HG02610 (cell line): ENCODE measurements at regions not wholly inside any gene's neighbourhood (a gene's known extent, or its start where the extent isn't known, plus 50 kb on each side); places are given as distances from the start of the nearest gene placed in this dataset.
A peak's percentile ranks its signal among the peaks of the same experiment; 100 is the strongest.
"Not testable (repeated sequence)": the region's sequence is repeated elsewhere in the genome, so short reads cannot be mapped to it uniquely, and the experiment has no call there.

ENCODE experiments used
- ATAC-seq: cut with Tn5 transposase; IDR thresholded peaks from one replicate; pipeline ENCODE4 v1.9.1; 2021; ENCODE audit warnings: mild to moderate bottlenecking, moderate library complexity; ENCODE audit not compliant: unreplicated experiment

DNA sequence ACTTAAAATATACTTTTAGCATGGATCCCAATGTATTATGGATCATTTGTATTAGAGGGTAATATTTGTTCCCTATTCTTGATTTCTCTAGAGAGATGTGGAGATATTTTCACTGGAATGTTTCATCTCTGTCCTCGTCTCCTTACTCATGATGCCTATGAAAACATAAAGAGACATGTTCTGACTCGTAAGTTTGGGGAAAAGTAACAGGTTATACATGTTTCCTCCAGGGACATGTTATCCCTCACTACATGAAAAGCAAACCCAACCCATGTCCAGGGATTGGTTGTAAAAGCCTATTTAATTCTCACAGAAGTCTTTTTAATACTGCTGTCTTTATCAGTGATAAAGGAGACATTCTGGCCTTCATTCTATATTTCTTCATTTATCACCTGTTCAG is 621.4 kb downstream of the GABRG1 start:
- no peak for ATAC-seq

DNA sequence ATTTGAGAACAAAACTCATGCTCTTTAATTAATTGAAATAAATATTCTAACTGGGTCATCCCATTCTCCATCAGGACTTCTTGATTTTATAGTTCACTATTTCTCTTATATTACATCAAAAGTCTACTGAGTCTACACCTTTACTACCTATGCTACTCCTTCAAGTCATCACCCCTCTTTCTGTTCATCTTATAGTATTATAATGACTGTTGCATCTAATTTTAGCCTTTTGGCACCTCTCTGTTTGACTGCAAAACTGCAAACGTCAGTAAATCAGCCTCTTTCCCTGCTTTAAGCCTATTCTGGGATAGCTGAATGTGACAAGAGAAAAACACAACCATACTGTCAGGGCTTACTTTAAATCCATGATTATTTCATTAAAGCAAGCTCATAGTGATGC is 639.1 kb downstream of the GABRG1 start:
- peak; percentile 68 for ATAC-seq

DNA sequence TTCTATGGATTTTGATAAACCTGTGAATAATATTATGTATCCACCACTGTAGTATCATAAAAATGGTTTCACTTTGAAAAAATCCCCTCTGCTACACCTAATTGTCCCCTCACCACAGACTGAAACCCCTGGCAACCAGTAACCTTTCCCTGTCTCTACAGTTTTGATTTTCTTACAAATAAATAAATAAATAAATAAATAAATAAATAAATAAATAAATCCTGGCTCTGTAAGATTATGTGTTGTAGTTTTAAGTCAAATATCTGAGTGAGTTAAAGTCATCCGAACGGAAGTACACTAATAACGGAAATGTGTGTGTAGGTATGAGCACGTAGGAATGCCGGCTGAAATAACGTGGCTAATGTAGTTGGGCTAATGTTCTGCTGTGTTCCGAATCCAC is 641.5 kb downstream of the GABRG1 start:
- ATAC-seq: no peak

DNA sequence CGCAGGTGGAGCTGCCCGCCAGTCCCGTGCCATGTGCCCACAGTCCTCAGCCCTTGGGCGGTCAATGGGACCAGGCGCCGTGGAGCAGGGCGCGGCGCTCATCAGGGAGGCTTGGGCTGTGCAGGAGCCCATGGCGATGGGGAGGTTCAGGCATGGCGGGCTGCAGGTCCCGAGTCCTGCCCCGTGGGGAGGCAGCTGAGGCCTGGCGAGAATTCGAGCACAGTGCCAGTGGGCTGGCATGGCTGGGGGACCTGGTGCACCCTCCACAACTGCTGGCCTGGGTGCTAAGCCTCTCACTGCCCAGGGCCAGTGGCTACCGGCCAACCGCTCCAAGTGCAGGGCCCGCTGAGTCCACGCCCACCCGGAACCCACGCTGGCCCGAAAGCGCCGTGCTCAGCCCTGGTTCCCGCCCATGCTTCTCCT is 646.5 kb downstream of the GABRG1 start:
- ATAC-seq: no peak

DNA sequence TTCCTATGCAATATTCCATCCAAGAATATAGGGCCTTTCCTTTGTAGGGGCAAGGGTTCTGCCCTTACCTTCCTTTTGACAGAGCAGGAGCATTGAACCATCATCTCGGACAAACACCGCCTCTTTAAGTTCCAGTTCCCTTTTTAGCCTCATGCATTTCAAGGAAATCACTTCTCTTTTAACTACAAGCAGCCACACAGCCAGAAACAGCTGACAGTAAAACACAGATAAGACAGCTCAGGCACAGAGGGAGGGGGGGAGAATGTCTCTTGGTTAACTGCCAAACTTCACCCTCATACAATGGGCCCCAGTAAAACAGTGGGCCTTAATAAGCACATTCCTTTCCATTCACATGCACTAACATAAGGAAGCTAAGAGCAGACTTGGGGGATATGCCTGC is 648.3 kb downstream of the GABRG1 start:
- peak; percentile 60 for ATAC-seq

DNA sequence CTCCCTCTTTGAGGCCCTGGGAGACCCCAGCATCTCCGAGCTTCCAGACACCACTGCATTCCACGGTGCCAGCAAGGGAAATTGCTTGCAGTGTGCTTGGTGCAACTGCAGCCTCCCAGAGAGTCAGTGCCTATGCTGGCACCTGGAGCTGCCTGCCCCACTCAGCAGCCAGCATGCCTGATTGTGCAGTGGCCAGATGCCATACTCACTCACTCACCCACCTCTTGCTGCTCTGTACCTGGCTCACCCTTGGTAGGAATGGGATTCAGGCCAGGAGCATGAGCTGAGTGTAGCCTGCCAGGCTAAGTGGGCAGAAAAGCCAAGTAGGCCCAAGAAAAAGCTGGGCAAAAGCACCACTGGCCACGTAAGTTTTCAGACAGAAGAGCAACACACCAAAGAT is 651.4 kb downstream of the GABRG1 start:
- ATAC-seq: no peak

DNA sequence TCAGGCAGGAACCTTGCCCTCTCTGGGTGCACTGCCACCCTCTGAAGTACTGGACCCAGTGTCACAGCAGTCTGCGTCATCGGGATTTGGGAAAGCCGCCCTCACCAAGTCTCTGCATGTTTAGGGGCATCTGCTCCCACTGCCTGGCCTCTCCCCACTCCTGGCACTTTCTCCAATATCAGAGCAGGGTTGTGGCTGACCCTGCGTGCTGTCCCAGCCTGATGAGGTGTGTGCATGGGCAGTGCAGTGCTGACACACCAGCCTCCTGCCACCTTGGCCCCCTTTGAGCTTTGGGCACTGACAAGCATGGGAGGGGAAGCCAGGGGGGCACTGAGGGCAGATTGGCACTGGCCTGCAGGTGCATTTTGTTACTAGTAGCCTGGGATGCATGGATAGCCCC is 652.5 kb downstream of the GABRG1 start:
- ATAC-seq: no peak

DNA sequence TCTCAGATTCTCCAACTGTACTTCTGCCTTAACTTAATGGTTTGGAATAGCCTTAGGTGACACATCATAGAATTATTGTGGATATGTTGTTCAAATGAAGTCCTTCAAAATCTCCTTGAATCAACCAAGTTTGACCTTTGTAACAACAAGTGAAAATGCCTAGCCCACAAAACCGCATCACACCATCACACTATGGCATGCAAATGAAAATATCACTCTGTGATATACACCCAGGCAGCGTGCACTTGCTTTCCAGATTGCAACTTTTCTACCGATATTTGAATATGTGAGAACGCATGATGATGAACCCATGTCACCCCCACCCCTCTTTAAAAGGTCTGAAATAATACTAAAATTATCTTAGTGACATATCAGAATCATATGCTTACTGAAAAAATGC is 656.7 kb downstream of the GABRG1 start:
- no peak for ATAC-seq

DNA sequence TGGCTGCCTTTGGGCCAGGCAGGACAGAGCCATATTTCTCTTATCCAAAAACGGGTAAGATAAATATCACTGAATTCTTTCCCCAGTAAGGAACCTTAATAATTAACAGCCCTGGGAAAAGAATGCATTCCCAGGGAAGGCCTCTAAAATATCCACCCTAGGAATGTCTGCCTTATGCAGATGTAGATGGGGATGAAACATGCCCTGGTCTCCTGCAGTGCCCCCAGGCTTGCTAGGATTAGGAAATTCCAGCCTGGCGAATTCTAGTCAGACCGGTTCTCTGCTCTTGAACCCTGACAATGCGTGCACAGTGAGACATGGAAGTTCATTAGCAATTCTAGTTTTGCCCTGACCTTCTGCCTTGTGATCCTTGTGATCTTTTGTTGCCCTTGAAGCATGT is 663.7 kb downstream of the GABRG1 start:
- ATAC-seq: not testable (repeated sequence)

DNA sequence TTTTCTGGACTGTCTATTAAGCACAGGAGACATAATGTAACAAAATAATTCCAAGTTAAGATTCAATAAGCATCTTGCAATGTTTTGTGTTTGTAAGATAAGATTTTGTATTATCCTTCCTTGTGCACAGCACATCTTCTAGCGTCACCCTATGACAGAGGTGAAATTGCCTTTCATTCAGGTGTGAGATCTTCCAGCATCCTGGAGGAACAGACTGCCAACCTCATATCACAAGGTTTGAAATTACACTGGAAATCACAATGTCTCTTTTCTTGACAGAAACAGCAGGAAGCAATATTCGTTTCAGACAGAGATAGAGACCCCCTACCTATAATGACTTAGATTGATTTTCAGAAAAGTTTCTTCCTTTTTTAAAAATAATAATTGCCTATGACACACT is 668.6 kb downstream of the GABRG1 start:
- no peak for ATAC-seq

DNA sequence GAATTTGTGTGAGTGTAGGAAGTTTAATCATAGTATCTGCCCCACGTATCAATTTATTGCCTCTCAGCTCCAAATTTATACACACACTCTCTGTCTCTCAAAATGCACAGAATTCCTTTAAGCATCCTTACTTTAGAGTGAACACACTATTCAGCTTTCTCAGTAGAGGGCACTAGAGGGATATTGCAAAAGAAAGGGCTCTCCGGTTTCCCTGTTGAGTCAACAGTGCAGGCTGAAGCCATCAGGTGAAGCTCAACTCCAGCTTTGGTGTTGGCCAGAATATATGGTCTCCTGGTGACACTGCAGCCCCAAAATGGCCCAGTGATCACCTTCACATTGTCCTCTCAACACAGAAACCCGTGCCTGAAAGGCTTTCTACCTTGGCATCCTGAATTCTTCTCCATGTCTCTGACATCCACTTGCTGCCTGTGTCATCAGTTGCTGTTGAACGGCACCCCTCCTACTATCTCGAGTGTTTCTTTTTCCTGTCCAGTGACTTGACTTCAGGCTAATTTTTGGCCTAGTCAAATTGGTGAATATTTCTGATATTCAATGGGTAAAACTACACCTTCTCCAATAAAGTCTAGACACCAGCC is 670.5 kb downstream of the GABRG1 start:
- peak; percentile 90 for ATAC-seq

DNA sequence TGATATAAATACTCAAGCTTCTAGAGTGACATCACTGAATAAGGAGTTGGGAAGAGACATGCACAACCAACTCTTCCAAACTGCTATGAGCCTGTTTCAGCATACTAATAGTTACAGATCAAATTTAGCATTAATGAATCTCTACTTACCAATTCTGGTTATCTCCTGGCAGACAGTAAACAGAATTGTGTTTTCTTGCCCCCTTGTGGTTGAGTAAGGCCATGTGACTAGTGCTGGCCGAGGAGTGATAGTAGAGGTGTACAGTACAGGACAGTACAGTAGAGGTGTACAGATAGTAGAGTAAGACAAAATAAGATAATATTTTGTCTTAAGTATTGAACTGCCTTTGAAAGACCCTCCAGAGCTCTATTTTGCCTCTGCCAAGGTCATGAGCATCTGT is 681.4 kb downstream of the GABRG1 start:
- ATAC-seq: peak; percentile 85

DNA sequence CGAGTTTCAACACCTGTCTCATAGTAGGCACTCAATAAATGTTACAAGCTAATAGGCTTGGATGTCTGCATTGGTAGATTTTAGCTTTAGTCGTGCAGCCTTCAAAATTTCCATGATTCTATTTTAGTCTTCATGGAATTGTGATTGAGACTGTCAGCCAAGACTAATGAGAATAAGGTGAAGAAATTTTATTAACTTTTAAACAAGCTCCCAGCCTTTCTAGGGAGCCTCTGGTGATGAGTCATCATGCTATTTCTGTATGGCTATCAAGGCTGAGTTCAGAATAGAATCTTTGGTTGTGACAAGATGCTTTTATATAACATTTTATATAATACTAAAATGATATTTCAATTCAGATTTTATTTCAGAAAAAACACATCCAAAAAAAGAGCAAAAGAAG is 685.8 kb downstream of the GABRG1 start:
- ATAC-seq: no peak

DNA sequence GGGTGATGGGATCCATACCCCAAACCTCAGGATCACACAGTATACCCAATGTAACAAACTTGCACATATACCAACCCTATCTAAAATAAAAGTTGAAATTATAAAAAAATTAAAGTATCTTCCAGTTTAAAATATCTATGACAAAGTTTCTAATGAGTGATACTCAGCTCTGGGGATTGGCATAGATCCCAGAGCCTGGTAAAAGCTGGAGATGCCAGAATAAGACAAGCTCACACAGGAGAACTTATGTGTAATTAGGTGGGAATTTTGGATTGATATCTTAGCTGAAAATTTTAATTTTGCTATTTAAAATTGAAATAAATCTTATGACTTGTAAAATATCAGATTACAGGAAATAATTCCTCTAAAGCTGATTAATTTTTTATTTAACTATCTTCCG is 686.5 kb downstream of the GABRG1 start:
- no peak for ATAC-seq

DNA sequence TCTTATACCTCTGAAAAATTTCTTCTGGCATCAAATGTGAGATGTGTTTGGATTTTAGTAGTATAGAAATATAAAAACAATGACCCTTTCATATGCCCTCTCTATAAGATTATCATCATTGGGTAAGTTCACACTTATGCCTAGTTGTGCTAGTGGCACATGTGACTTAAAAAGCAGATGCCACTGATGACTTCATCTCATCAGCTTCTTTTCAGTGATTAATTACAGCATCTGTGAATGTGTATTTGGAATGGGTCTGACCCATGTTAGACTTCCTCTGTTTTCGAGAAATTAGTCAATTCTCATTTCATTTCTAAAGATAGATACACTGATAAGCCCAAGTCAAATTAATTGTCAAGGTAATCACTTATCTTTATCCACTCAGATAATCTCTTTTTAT is 698.7 kb downstream of the GABRG1 start:
- ATAC-seq: no peak

DNA sequence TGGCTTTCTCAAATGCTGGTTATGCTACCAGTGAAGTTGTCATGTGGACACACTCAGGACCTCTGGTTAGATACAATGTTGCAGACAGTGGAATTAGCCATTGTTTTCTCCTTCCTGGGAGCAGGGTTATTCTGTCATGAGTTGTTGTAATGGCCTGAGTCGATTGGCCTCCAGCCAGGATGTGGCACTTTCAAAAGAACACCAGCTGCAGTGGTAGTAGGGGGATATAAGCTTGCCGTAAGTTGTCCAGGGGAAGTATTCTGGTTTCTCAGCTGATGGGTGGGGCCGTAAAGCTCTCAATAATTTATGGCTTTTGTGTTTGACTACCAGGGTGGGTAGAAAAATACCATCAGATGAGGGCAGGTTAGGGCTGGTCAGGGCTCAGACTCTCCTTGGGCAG is 697.5 kb upstream of the GNPDA2 start:
- no peak for ATAC-seq

DNA sequence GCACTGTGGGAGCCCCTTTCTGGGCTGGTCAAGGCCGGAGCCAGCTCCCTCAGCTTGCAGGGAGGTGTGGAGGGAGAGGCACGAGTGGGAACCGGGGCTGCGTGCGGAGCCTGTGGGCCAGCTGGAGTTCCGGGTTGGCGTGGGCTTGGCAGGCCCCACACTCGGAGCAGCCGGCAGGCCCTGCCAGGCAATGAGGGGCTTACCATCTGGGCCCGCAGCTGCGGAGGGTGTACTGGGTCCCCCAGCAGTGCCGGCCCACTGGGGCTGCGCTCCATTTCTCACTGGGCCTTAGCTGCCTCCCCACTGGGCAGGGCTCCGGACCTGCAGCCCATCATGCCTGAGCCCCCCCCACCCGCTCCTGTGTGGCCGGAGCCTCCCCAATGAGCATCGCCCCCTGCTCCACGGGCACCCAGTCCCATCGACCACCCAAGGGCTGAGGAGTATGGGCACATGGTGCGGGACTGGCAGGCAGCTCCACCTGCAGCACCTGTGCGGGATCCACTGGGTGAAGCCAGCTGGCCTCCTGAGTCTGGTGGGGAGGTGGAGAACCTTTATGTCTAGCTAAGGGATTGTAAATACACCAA is 693.8 kb upstream of the GNPDA2 start:
- ATAC-seq: not testable (repeated sequence)

DNA sequence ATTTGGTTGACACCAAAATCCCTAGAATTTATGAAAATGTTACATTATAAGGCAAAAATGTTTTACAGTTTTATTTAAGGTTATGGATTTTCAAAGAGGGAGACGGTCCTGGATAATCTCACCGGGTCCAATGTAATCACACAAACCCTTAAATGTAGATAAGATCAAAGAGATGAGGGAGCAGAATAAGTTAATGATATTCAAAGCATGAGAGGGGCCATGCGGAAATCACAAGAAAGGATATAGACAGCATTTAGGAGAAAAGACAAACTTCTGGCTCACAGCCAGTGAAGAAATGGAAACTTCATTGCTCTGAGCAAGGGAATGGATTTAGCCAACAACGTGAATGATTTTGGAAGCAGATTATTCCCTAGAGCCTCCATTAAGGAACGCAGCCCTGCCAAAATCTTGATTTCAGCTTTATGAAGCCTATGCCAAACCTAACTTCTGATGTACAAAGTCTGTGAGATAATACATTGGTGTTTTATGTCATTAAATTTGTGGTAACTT is 684.4 kb upstream of the GNPDA2 start:
- ATAC-seq: no peak

DNA sequence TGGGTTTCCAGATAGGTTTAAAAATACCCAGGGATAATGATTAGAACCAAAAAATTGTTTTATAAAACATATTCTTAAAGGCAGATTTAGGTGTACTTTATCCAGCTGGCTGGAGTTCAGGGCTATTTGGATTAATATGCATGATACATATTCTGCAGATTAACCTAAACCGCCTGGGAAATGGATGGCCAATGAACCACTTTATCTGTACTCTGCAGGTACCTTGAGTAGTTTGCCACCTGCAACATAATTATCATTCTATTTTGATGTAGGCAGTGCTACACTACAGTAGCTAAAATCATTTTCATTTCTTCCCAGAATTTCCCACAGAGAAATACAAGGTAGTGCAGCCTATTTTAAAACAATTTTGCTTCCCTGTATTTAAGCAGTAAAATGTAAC is 683.2 kb upstream of the GNPDA2 start:
- no peak for ATAC-seq

DNA sequence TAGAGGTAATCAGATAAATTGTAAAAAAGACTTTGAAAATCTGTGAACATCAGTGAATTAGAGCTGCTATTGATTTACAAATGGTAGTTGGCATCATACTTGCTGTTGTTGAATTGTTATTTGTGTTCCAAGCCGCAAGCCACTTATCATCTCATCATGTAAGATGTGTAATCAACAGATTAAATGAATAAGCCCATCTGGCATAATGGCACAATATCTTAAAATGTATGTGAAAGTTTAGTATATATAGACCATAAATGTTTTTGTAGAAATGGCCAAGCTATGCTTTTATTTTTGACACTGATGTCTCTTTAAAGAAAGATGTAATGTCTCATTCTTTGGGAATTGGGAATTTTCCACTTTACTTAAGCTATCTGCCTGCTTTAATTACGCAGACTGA is 682.6 kb upstream of the GNPDA2 start:
- ATAC-seq: no peak

DNA sequence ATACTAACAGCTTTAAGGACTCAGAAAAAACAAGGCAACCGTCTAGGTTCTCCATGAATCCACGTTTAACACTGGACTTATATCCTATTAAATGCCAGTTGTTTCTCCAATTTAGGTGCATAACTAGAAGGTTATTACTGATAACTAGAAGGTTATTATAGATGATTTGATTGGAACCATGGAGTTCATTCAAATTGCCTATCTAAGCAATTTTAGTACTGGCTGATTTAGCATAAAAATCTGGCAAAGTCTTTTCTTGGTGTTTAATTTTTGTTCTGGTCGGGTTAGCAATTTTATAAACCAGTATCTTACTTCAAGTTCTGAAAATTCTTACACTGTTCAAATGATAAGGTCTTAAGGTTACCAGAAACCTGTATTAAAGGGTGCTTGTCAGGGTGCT is 672.8 kb upstream of the GNPDA2 start:
- ATAC-seq: no peak

DNA sequence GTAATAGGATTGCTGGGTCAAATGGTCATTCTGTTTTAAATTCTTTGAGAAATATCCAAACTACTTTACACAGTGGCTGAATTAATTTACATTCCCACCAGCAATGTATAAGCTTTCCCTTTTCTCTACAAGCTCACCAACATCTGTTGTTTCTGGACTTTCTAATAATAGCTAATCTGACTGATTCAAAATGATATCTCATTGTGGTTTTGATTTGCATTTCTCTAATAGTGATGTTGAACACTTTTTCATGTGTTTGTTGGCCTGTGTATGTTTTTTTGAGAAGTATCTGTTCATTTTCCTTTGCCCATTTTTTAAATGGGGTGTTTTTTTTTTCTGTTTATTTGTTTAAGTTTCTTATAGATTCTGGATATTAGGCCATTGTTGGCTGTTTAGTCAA is 659.0 kb upstream of the GNPDA2 start:
- peak; percentile 88 for ATAC-seq

DNA sequence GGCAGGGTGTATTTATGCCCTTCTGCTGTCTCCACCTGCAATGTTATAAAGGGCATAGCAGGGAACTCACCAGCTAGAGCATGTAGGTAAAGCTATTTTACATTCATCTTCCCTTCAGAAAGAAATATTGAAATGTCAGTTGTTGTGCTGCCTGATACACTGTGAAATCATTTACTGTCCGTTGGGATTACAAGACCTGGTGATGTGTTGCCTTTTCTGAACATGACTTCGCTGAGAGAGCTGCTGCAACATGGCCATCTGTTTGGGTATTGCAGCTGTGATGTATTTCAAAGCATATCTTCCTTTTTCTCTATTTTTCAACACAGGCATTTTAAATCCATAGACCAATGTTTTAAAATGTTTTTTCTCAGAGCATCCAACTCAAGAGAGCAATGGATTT is 644.1 kb upstream of the GNPDA2 start:
- no peak for ATAC-seq
